Thyroid gland (tissue), 4 donors: ENCODE measurements at regions not wholly inside any gene's neighbourhood (a gene's known extent, or its start where the extent isn't known, plus 50 kb on each side); places are given as distances from the start of the nearest gene placed in this dataset.

Experiments used
- DNase-seq, 2 donors: peaks; one replicate each; pipeline ENCODE4 v3.0.0-alpha.2; 2019
- H3K27ac ChIP-seq, 3 donors: fragments of 200-600 bp; sonication (generic); 1 replicate in 2 of 3; 2 replicates in 1 of 3; pipeline ENCODE4 v1.5.1; 2016 to 2019; ENCODE audit warnings: mild to moderate bottlenecking in 1 of 3, moderate library complexity in 1 of 3
- H3K27me3 ChIP-seq: fragments of 200-600 bp; sonication (generic); one replicate; pipeline ENCODE4 v1.5.1; 2019
- H3K36me3 ChIP-seq, 2 donors: fragments of 200-600 bp; sonication (generic); one replicate each; pipeline ENCODE4 v1.5.1; 2016 to 2019
- H3K4me1 ChIP-seq, 2 donors: fragments of 200-600 bp; sonication (generic); one replicate each; pipeline ENCODE4 v1.5.1; 2017 to 2019
- H3K4me3 ChIP-seq, 3 donors: fragments of 200-600 bp; sonication (generic); replicated peaks in 1 of 3; 1 replicate in 2 of 3; 2 replicates in 1 of 3; pipeline ENCODE4 v1.5.1; 2016; ENCODE audit warnings: mild to moderate bottlenecking in 1 of 3
- H3K9me3 ChIP-seq: fragments of 200-600 bp; sonication (generic); one replicate; pipeline ENCODE4 v1.5.1; 2017
- POLR2A ChIP-seq, 2 donors: fragments of 450-650 bp; IDR thresholded peaks; one replicate each; pipeline ENCODE4 v1.6.1; 2017; ENCODE audit warnings: antibody characterized with exemption in 2 of 2, mild to moderate bottlenecking in 2 of 2, moderate library complexity in 1 of 2
- WGBS, 2 donors: methylation state at CpG; one replicate each; pipeline ENCODE4 v1.1.5; 2017; 5-methylcytosine and 5-hydroxymethylcytosine counted together
- intact Hi-C: fragments of 100-400 bp; cut with DNase I; formaldehyde crosslinking; loops from one replicate; pipeline ENCODE4 v1.15.1; 2023
- TF ChIP-seq, protein P1 (sequence below), 6 experiments: fragments of 200-600 bp in 3 of 6; fragments of 450-650 bp in 3 of 6; sonication (generic) in 3 of 6; IDR thresholded peaks; one replicate each; pipeline ENCODE4 v1.5.1; 2016 to 2019; ENCODE audit warnings: antibody characterized with exemption in 6 of 6, mild to moderate bottlenecking in 2 of 6, inconsistent platforms in 1 of 6, moderate library complexity in 1 of 6

DNA sequence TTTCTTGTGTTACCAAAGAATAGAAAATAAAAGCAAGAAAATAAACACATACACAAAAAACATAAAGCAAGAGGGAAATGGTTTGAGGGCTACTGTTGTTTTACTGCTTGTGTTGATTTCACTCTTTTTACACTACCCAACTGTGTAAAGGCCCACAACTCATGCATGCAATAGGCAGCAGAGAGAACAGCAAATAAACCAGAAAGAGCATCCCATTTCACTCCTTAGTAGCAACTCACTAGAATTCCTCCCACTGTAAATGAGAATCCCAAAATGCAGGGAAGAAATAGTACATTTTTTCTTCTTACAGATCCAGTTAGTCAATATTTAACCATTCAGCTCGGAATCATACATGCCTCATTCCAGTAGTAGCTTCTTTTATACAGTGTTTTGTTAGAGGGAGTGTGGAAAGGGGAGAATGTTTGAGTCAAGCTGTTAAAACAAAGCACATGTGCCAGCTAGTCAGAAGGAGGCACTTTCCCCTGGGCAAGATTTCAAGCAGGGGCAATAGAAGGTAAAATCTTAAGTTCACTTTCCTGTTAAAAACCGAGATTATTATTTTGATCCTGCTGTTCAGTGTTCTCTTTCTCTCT is 147.2 kb upstream of the FAM98A start:
- Histone ChIP-seq H3K4me3 (no peak overlapping the region), H3K9me3 (no peaks in the 10 kb centered on the region), H3K36me3 (no peaks in the 10 kb centered on the region), H3K27ac (no peak overlapping the region), H3K4me1 (no peaks in the 10 kb centered on the region), H3K27me3 (no peaks in the 10 kb centered on the region)
- TF ChIP-seq POLR2A (IDR thresholded peaks at IDR 0.05), result no peak
- TF ChIP-seq, protein P1, sequence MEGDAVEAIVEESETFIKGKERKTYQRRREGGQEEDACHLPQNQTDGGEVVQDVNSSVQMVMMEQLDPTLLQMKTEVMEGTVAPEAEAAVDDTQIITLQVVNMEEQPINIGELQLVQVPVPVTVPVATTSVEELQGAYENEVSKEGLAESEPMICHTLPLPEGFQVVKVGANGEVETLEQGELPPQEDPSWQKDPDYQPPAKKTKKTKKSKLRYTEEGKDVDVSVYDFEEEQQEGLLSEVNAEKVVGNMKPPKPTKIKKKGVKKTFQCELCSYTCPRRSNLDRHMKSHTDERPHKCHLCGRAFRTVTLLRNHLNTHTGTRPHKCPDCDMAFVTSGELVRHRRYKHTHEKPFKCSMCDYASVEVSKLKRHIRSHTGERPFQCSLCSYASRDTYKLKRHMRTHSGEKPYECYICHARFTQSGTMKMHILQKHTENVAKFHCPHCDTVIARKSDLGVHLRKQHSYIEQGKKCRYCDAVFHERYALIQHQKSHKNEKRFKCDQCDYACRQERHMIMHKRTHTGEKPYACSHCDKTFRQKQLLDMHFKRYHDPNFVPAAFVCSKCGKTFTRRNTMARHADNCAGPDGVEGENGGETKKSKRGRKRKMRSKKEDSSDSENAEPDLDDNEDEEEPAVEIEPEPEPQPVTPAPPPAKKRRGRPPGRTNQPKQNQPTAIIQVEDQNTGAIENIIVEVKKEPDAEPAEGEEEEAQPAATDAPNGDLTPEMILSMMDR (IDR thresholded peaks at IDR 0.05), result no peak
- intact Hi-C loops, result no loop called here
- no peak for DNase-seq
- 10 to 15% methylated on average over 2 of the region's 2 CpGs for WGBS, 2 donors

DNA sequence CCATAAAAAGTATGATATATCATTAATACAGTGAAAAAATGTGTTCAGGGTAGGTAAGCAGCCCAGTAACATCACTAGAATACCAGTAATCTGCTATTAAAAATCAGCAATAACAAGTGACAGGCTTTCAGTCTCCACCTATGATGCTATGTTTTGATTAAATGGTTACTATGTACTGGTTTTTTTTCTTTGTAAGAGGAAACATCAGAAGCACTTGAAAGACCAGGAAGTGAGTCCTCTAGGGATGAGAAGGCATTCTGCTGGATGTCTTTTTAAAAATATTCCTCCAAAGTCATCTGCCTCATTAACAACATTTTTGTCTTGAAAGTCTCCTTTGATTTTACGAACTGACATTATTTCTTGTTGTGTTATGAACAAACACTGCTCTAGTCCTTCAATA is 136.0 kb upstream of the FAM98A start:
- no peaks in the 10 kb centered on the region for H3K9me3 ChIP-seq
- no peaks in the 10 kb centered on the region for H3K4me1 ChIP-seq
- TF ChIP-seq POLR2A (IDR thresholded peaks at IDR 0.05), result no peak
- TF ChIP-seq, protein P1 (IDR thresholded peaks at IDR 0.05), result no peak
- intact Hi-C loops, result no loop called here
- DNase-seq, result no peak
- H3K27ac ChIP-seq, result no peak overlapping the region
- no peak overlapping the region for H3K4me3 ChIP-seq
- no peaks in the 10 kb centered on the region for H3K27me3 ChIP-seq
- no peaks in the 10 kb centered on the region for H3K36me3 ChIP-seq
- WGBS, 2 donors, result 73 to 78% methylated on average over 1 of the region's 1 CpG

DNA sequence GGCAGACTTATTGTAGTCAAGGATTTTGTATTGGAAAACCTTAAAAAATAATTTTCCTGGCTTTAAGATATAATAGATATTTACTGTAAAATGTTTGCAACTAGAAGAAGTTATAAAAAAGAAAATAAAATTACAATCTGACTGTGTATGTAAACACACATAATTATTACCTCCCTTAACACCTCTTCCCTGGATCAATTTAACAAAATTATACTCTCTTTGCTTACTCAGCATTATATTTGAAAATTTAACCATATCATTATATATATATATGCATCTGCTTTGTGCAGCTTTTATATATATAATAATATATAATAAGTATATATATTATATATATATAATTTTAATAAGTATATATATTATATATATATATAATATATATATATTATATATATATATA is 131.7 kb upstream of the FAM98A start:
- no peak for DNase-seq
- no peaks in the 10 kb centered on the region for H3K36me3 ChIP-seq
- H3K4me1 ChIP-seq, result no peaks in the 10 kb centered on the region
- no peak overlapping the region for H3K27ac ChIP-seq
- no peak overlapping the region for H3K4me3 ChIP-seq
- H3K9me3 ChIP-seq, result no peaks in the 10 kb centered on the region
- H3K27me3 ChIP-seq, result no peaks in the 10 kb centered on the region
- intact Hi-C loops, result no loop called here
- TF ChIP-seq, protein P1 (IDR thresholded peaks at IDR 0.05), result no peak
- TF ChIP-seq POLR2A (IDR thresholded peaks at IDR 0.05), result no peak

DNA sequence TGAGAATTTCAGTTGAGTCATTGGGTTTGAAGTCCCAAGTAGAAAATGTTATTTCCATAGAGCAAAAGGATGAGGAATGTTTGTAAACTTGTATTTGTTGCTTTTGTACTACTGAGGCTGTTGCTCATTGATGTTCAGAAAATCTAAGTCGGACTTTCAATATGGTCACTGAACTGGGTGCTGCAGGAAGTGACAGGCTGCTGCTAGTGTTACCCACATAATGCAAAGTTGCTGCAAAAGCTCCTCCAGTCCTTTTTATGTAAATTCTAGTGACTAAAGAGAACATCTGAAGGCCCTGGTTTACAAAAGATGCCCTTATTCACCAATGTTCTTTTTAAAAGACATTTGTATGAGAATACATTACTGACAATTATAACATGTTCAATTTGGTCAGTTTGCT is 131.1 kb upstream of the FAM98A start:
- no peak overlapping the region for H3K4me3 ChIP-seq
- H3K4me1 ChIP-seq, result no peaks in the 10 kb centered on the region
- WGBS, 2 donors, result 90 to 91% methylated on average over 1 of the region's 1 CpG
- no peak for TF ChIP-seq POLR2A (IDR thresholded peaks at IDR 0.05)
- TF ChIP-seq, protein P1 (IDR thresholded peaks at IDR 0.05), result no peak
- intact Hi-C loops, result no loop called here
- H3K27ac ChIP-seq, result no peak overlapping the region
- no peaks in the 10 kb centered on the region for H3K36me3 ChIP-seq
- no peaks in the 10 kb centered on the region for H3K9me3 ChIP-seq
- H3K27me3 ChIP-seq, result no peaks in the 10 kb centered on the region
- DNase-seq, result no peak

DNA sequence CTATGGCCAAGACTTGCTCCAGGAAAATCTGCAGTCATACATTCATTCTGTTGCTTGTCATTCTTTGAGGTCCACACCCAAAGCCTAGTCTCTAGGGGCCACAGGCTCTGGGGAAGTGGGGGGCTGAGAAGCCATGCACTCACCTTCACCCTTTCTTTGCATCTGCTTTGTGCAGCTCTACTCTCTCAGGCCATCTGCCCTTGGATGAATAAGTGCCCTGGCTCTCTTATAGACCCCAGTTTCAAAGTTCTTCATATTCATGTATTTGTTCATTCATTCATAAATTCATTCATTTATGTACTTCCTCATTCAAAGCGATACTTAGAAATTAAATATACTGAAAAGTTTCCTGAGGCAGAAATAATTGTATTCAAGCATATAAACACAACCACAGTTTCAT is 130.3 kb upstream of the FAM98A start:
- no peak for TF ChIP-seq POLR2A (IDR thresholded peaks at IDR 0.05)
- TF ChIP-seq, protein P1 (IDR thresholded peaks at IDR 0.05), result no peak
- intact Hi-C loops, result no loop called here
- 91% methylated on average over 1 of the region's 1 CpG for WGBS, 2 donors
- Histone ChIP-seq H3K36me3 (no peaks in the 10 kb centered on the region), H3K27me3 (no peaks in the 10 kb centered on the region), H3K4me1 (no peaks in the 10 kb centered on the region), H3K27ac (no peak overlapping the region), H3K4me3 (no peak overlapping the region), H3K9me3 (no peaks in the 10 kb centered on the region)
- no peak for DNase-seq
